Spleen (tissue), 7 donors: ENCODE measurements at regions not wholly inside any gene's neighbourhood (a gene's known extent, or its start where the extent isn't known, plus 50 kb on each side); places are given as distances from the start of the nearest gene placed in this dataset.

Experiments used
- CTCF ChIP-seq, 11 experiments: fragments of 200-600 bp in 7 of 11; fragments of 450-650 bp in 4 of 11; sonication (generic) in 4 of 11; IDR thresholded peaks in 8 of 11; conservative IDR thresholded peaks in 3 of 11; 1 replicate in 7 of 11; 2 replicates in 4 of 11; pipeline versions ENCODE4 v1.4.0 to v1.8.0; 2016 to 2021; ENCODE audit warnings: antibody characterized with exemption in 11 of 11, inconsistent platforms in 4 of 11, mild to moderate bottlenecking in 1 of 11
- POLR2A ChIP-seq, 3 donors: fragments of 450-650 bp; IDR thresholded peaks; one replicate each; pipeline ENCODE4 v1.5.1; 2017; ENCODE audit warnings: antibody characterized with exemption in 3 of 3, mild to moderate bottlenecking in 1 of 3
- POLR2AphosphoS5 ChIP-seq, 3 donors: sonication (generic); formaldehyde crosslinking; IDR thresholded peaks; one replicate each; pipeline ENCODE4 v1.5.1; 2017; ENCODE audit warnings: antibody characterized with exemption in 3 of 3
- donor health status: DM: no; HTN: no; CAD: no; lungs with moderate emphysema.
- donor health status: DM: no; HTN: no; CAD: no.
- donor health status: DM: no; HTN: no; CAD: no.

- no peak for TF ChIP-seq CTCF (IDR thresholded peaks at IDR 0.05 in 8 of 11, conservative IDR thresholded peaks at IDR 0.05 in 3 of 11)
- no peak for TF ChIP-seq POLR2A (IDR thresholded peaks at IDR 0.05)
- TF ChIP-seq POLR2AphosphoS5 (IDR thresholded peaks at IDR 0.05), result no peak
These were observed 220.3 kb downstream of the ANAPC1 start for GRCh38 chr2:111663471-111664274.
